HG03521 (cell line): ENCODE measurements at regions not wholly inside any gene's neighbourhood (a gene's known extent, or its start where the extent isn't known, plus 50 kb on each side); places are given as distances from the start of the nearest gene placed in this dataset.
"Not testable (repeated sequence)": the region's sequence is repeated elsewhere in the genome, so short reads cannot be mapped to it uniquely, and the experiment has no call there.

Source experiments
- ATAC-seq: cut with Tn5 transposase; IDR thresholded peaks from one replicate; pipeline ENCODE4 v1.9.1; 2021; ENCODE audit warnings: mild to moderate bottlenecking, moderate library complexity; ENCODE audit not compliant: unreplicated experiment

DNA sequence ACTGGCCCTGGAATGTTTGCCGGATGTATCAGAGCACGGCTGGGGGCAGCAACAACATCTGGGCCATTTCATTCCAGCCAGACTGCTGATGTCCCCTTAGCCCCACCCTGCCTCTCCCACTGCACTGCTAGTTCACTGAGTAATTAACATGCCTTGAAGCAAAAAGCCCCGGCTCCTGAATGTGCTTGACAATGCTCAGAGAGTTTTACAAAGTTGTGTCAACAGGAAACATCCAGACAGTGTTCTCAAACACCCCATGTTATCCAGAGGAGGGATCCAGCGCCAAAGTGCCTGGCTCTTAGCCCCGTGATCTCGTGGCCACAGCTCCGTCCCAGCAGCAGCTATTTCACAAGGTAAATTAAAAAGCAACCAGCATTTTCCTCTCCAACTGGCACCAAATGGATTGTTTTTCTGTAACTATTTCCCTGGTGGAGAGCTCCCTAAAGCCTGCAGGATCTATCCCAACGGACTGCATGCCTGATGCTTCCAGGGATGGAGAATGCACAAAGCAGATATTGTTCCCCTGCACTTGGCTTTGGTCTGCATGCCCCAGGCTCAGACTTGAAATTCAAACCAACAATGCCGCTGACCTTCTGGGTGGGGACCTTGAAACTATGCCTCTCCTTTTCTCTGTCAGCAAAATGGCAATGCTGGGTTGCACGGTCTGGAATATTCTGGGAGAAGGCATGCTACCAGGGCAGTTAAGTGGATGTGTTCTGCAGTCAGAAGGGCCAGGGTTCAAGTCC lies 115.6 kb upstream of the CDH5 start:
- no peak for ATAC-seq

- no peak for ATAC-seq
Observed at GRCh38 chr16:66247516-66248481, 118.7 kb upstream of the CDH5 start.

DNA sequence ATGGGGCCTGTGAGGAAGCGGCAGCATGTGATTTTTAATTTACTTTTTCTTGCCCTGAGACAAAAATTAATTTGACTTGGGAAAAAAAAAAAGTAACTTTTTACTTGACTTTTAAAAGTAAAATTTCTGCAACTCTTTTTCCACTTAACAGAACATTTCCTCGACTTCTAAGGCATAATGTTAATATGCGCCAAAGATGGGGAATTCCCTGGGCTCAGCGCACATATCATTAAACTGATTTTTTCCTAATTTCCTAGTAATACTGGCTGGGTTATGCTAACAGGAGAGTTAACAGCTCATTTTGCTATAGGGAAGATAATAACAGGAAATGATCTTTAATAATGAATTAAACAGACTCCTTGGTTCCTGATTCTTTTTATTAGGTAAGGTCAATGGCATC lies 120.6 kb upstream of the CDH5 start:
- ATAC-seq: no peak

- ATAC-seq: no peak
Observed at GRCh38 chr16:66245072-66245471, 121.4 kb upstream of the CDH5 start.

GRCh38 chr16:66242672-66243071 lies 123.8 kb upstream of the CDH5 start:
- no peak for ATAC-seq

DNA sequence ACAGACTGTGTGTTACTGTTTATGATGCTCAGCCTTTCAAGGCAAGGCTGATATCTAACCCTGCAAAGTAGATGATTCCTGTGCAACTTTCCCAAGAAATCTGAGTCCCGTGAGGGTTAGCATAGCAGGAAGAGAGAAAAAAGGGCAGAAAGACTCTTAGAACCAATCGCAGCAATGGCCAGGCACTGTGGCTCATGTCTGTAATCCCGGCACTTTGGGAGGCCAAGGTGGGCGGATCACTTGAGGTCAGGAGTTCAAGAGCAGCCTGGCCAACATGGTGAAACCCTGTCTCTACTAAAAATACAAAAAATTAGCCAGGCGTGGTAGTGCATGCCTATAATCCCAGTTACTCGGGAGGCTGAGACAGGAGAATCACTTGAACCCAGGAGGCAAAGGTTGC lies 124.3 kb upstream of the CDH5 start:
- ATAC-seq: not testable (repeated sequence)

DNA sequence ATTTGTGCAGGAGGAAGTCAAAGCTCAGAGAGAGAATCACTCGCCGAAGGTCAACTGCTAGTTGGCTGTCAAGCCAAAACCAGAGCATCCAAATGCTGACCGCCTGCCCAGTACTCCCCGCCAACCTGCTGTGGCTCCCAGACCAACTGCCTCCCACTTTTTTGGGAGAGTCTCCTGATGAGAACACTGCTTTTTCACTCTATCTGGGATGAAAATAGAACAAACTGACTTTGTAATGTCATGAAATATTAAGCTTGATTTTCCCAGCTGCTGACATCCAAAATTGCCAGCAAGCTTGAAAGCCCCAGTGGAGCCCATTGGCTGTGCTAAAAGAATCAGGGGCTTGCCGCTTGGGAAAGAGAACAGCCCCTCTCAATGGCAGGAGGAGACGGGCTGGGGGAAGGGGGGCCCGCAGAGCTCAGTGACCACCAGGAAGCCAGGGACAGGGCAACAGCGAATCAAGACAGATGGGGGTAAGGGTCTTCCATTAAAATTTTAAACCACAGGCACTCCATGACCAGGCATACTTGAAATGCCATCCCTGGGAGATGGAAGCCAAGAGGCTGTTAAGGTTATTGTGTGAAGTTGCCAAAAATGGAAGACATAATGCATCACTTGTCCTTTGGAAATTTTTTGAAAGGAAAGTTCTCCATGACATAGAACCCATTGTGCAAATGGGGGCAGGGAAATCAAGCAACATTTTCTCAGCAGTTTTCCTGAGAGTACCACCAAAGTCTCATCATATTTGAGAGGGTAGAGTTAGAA lies 125.7 kb upstream of the CDH5 start:
- ATAC-seq: no peak

DNA sequence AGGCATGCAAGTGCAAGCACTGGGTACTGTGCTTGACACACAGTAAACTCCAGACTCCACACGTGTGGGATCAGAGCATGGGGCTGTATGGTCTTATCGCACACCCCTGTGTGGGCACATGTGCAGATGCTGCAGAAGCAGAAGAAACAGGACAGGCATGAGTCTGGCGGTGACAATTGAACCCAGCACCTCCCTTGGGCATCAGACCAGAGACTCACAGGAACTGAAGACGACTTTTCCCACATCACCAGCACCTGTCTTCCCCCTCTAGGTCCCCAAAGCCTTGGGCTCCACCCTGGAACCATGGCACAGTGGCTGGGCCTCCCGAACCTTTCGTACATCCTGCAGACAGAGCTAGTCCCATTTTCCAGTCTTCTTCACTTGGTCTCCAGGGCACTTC lies 126.4 kb upstream of the CDH5 start:
- no peak for ATAC-seq

- no peak for ATAC-seq
Observed at GRCh38 chr16:66238696-66239095, 127.8 kb upstream of the CDH5 start.

DNA sequence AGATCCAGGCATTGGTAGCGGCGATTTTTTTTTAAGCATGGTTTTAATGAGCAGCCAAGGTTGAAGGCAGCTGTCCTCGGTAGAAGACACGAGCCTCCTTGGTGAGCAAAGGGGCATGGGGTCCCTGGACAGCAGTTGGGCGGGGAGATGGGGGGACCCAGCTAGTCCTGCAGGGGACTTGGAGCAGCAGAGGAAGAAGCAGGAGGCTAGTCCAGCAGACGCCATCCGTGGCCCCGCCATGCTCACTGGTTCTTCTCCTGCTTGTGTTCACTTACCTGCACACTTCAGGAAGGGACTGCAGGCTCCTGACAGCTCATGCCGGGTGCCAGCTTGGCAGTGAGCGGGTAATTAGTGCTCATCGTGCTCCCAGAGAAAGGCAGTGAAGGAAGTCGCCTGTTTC lies 130.2 kb upstream of the CDH5 start:
- no peak for ATAC-seq

- ATAC-seq: no peak
Observed at GRCh38 chr16:66231452-66232160, 134.9 kb upstream of the CDH5 start.

DNA sequence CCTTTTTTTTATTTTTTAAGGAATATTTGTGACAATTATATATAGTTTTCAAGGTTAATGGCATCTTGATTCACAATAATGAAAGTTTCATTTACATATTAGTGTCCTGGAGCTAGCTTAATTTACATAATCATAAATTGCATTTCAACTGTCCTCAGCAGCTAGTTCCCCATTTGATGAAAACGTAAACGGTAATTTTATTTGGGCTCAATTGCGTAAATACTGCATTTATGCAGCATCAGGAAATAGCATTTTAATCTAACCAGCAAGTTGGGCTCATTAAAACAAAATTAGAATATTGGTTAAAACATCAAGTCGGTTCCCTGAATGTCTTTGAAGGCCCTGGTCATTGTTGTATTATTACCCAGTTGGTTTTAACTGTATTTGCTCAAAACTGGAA lies 136.8 kb upstream of the CDH5 start:
- no peak for ATAC-seq

DNA sequence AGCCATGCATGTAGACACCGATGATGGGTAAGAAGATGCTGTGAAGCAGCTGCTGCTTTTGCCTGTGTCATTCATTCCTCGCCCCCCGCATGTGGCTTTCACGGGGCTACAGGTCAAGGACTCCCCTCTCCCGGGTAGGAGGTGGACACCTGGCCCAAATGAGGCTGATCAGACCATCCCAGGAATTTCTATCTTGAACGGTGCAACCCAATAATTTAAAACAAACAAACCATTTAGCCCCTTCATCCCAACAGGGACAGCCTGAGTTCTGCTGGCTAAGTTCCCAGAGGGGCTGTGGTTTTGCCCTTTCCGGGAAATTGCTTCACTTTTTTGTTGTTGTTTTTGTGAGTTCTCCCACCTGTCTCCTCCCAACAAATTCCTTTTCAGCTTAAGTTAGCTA lies 137.7 kb upstream of the CDH5 start:
- no peak for ATAC-seq

DNA sequence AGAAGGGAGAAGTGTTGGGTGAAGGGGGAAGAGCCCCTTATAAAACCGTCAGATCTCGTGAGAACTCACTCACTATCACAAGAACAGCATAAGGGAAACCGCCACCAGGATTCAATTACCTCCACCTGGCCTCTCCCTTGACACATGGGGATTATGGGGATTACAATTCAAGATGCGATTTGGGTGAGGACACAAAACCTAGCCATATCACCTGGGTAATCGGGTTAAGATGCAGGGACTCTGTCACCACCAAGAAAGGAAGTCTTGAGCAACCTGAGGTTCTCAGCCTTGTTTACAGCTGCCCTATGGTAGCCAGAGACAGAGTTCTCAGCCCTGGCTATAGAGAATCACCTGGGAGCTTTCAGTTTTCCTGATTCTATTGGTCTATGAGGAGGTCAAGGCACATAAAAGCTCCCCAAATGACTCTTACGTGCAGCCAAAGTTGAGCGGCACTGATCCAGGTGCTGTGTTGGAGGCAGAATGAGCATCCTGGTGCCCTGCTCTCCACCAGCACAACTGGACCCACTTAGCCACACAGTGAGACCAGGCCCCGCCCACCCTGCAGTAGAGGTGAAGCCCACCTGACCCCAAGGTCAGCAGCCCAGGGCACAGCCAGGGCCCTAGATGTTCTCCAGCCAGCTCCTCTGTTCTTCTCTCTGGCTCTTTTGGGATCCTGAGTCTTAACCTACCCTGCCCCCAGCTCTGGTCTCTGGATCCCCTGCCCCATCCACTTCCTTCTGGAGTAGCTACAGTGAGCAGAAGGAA lies 138.5 kb upstream of the CDH5 start:
- no peak for ATAC-seq

DNA sequence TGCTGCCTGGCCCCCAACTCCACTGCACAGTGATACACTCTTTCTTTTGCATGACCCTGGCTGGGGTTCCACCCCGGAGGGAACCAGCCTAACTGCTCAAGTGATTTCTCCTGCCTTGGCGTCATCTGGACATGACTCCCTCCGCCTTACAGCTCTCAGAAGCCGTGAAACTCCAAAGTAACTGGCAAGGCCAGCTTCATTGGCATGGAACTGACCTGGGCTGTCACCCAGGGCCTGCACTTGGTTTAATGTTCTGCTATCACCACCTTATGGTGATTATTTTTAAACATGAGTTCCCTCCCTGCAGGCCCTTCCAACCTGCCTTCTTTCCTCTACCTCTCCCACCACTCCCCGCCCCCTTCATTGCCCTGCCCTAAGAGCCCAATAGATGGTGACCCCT lies 139.7 kb upstream of the CDH5 start:
- ATAC-seq: no peak

DNA sequence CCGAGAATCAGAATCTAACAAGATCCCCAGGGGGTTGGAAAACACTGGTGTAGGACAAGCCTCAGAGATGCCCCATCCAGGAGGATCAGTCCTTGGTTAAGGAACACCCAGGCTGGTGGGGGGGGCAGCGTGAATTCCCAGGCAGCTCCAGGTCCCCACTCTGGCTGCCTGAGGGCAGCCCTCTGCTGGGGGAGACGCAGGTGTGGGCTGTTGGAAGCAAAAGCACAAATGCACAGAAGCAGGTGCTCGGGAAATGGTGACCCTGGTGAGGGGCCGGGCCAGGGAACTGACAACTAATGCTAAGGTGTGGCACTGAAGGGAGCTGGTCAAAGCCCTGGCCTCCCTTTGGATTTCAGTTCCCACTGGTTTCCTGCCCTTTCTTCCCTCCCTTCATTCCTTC lies 140.8 kb upstream of the CDH5 start:
- no peak for ATAC-seq

GRCh38 chr16:66224626-66225025 lies 141.9 kb upstream of the CDH5 start:
- no peak for ATAC-seq

GRCh38 chr16:66224186-66224585 lies 142.3 kb upstream of the CDH5 start:
- no peak for ATAC-seq

DNA sequence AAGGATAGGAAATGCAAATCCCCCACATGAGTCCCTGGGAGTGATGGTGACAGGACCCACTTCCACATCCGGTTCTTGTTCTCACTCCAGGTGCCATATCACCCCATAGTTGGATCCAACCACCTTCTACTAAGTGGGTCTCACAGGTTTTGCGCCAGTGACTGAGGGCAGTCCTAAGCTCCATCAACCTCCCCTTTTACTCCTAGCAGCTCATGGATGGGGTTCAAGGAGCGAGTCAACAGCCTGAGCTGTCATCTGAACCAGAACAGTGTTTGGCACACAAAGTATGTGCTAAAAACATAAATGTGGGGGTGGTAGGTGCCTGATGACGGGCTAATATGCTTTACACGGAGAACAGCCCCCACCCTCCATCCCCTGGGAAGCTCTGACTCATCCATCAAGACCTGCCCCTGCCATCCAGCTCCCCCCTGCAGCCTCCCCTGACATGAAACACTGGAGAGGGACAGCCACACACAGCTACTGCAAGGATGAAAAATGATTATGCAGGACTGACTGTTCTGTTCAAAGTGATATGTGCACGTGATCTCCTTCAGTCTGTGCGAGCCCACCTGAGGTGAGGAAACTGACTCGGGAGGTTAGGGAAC lies 143.2 kb upstream of the CDH5 start:
- ATAC-seq: no peak

GRCh38 chr16:66222756-66223155 lies 143.7 kb upstream of the CDH5 start:
- no peak for ATAC-seq
